ENCODE measurements at regions not wholly inside any gene's neighbourhood (a gene's known extent, or its start where the extent isn't known, plus 50 kb on each side); places are given as distances from the start of the nearest gene placed in this dataset.

DNA sequence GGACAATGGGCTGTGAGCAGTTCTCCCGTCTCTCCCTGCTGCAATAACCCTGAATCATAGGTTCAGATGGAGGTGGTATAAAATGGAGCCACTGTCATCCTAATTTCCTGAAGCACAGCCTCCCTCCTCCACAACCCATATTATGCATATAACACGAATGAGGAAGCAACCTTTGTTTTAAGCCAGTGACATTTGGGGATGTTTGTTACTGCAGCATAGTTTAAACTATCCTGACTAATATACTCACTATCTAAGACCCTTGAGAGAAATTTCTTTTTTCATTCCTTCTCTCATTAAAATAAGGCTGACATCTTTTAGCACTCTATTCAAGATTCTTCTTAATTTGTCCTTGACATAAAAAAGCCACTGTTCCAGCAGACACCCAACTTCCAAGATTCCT is 413.4 kb downstream of the SOX9 start:
- DNase-seq = no peak

DNA sequence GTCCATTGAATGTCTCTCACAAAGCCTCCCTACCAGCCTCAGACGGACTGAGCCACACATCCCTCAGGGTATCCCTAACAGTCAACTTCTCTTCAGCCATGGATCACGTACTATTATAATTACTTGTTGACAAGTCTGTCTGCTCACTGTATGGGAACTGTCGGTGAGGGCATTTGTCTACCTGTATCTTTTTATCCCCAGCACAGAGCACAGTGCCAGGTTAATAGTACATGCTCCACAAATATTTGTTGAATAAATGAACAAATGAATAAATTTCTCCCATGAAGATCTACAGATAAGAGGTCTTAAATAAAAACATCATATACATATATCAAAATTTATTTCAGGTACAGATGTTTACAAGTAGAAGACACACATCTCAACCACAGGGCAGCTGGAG is 414.0 kb downstream of the SOX9 start:
- no peak for DNase-seq

GRCh38 chr17:72535346-72535745 is 414.5 kb downstream of the SOX9 start:
- DNase-seq = no peak

DNA sequence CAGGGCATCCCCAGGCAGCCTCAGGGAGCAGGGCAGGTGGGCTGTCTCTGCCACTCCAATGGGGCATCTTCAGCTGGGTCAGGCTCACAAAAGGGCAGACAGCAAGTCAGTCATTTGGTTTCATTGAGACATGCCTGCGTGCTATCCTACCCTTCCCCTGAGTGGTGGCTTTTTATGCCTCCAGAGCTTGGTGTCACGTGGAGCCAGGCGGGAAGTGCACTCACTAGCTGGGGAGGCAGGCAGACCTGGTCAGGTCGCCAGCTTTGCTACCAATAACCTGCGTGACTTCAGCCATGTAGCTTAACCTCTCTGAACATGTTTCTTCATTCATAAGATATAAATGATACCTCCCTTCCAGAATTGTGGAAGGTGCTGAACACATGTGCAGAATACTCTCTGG is 415.0 kb downstream of the SOX9 start:
- no peak for DNase-seq

DNA sequence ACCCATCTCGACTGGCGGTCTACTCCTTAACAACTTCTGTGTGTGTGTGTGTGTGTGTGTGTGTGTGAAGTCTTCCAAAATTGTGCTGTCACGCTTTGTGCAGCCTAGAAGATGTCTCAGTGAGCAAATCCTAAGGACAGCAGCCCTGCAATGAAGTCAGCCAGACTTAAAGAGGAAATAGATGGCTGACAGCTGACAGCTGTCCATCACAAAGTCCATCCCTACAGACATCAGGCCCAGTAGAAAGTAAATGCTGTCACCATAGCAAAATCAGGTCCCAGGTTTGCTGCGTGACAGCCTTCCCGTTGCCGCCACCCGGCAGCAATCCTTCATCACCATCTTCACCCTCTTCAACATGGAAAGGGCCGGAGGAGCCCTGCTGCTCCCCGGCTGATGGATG is 416.0 kb downstream of the SOX9 start:
- no peak for DNase-seq

DNA sequence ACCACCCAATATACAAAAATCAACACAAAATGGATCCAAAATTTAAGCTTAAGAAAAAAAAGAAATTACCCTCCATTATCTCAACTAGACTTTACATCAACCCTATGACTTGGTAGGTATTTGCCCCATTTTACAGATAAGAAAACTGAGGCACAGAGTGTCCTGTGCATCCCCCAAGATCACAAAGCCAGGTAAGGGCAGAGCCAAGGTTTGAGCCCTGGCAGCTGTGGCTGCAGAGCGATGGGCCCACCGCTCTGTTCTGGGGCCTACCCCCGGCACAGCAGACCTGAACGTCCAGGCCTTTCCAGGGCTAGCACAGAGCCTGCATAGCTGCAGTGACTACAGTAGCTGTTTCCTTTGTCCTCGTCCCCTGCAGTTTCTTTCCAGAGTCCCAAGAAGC is 417.6 kb downstream of the SOX9 start:
- no peak for DNase-seq

DNA sequence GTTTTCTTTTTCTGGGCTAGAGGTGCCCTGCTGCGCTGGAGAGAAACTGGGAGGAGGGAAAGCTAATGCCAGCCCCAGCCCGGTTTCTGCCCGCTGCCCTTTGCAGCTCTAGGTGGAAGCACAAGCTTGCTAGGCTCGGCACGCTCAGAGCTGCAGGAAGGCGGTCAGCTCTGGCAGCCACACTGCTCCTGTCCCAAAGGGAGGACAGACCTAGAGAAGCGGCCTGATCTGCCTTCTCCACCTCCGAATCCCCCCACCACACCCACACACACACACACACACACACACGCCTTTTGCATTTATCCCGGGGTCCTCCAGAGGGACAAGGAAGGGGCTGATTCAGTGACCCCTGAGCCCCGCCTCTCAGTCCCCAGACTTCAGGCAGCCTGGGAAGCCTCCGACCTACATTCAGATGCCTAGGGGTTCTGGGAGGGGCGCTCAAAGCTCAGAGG is 418.1 kb downstream of the SOX9 start:
- DNase-seq = no peak

GRCh38 chr17:72539981-72540897 is 419.4 kb downstream of the SOX9 start:
- peak; percentile 67 to 75 for DNase-seq

DNA sequence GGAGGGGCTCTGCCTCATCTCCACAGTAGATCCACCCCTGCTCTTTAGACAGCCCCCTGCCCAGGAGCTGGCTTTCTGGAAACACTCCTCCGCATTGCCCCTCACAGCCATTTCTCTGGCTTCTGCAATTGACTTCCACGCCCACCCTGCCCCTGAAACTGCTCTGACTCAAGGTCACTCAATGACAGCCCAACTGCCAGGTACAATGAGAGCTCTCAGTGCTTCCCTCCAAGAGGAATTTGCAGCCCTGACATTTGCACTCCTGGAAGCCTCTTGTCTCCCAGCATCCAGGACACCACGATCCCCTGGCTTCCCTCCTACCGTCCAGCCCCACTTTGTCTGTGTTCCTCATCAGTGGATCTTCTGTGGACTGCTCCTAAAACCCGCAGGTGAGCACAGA is 421.5 kb downstream of the SOX9 start:
- no peak for DNase-seq

- no peak for DNase-seq
Measured at GRCh38 chr17:72545766-72546165, 424.9 kb downstream of the SOX9 start.

DNA sequence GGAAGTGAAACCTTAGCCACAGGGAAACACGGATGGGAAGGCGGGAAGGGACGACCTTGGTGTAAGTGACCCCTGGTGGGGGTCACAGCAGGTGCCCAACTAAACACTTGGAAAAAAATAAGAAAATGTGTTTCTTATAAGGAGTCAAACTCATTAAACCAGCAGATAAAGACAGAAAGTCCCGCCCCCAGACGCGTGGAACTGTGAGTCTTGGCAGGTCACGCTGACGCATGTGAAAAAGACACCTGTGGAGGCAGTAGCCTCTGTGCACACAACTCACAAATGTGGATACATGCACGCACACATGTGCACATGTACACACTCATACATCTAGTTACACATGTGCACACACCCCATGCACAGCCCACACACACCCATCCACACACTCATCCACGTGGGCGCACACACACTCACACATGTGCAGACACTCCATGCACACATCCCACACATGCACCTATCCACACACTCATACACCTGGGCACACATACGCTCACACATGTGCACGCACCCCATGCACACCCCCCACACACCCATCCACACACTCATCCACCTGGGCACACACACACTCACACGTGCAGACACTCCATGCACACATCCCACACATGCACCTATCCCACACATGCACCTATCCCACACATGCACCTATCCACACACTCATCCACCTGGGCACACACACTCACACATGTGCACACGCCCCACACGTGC is 432.4 kb downstream of the SOX9 start:
- no peak for DNase-seq

GRCh38 chr17:72554508-72554907 is 433.7 kb downstream of the SOX9 start:
- no peak for DNase-seq

DNA sequence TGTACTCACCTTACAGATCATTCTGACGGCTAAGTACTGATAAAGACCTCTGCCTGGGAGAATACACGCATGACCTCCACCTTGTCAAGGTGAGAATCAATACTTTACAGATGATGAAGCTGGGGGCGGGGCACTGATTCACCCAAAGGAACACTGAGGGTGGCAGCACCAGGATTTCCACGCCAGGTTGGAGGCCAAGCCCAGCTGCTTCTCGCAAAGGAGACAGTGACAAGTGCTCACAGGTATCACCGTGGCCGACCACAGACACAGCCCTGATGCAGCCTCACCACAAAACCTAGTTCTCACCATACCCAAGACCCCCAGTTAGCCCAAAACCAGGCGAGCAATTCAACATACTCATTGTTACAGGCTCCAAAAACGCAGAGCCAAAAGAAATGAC is 434.2 kb downstream of the SOX9 start:
- DNase-seq = no peak

DNA sequence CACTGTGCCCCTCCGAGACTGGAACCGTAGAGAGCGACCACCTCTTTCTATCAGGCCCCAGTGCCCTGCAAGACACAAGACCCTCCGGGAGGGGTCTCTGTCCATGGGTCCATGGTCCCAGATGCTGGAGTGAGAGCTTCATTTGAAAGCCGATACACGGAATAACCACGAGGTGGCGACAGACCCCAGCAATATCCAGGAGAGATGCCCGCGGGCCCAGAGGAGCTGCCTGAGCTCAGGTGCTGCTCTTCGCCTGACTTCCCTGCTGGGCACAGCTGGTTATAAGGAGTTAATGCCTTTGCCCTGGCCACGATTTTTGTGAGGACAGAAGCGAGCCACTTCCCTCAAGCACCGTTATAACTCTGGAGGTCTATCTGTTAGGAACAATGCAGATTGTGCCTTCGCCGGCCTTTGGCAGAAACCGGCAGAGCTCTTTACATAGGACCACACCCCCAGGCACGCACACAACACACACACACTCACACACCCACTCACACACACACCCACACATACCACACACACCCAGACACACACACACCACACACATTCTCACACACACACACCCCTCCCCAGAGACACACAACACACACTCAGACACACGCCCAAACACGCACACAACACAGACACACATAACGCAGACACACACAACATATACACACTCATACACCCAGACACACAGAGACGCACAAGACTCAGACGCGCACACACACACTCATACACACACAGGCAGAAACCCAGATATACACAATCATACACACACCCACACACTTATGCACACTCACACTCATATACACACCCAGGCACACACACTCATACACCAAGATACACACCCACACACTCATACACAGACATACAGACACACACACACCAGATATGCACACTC is 436.4 kb downstream of the SOX9 start:
- DNase-seq = peak; percentile 69 to 72

DNA sequence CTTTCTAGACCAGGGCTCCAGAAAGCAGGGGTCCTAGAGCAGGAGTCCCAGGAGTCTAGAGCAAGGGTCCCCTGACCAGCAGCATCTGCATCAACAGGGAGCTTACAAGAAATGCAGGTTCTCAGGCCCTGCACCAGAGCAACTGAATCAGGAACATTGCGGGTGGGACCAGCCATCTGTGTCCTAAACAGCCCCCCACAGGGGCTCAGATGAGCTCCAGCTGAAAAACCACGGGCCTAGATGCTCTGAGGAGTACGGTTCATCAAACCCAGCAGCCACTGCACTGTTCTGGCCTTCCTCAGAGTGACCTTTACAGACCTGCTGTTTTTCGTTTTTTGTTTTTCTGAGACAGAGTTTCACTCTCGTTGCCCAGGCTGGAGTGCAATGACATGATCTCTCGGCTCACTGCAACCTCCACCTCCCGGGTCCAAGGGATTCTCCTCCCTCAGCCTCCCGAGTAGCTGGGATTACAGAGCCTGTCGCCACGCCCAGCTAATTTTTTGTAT is 438.2 kb downstream of the SOX9 start:
- no peak for DNase-seq

DNA sequence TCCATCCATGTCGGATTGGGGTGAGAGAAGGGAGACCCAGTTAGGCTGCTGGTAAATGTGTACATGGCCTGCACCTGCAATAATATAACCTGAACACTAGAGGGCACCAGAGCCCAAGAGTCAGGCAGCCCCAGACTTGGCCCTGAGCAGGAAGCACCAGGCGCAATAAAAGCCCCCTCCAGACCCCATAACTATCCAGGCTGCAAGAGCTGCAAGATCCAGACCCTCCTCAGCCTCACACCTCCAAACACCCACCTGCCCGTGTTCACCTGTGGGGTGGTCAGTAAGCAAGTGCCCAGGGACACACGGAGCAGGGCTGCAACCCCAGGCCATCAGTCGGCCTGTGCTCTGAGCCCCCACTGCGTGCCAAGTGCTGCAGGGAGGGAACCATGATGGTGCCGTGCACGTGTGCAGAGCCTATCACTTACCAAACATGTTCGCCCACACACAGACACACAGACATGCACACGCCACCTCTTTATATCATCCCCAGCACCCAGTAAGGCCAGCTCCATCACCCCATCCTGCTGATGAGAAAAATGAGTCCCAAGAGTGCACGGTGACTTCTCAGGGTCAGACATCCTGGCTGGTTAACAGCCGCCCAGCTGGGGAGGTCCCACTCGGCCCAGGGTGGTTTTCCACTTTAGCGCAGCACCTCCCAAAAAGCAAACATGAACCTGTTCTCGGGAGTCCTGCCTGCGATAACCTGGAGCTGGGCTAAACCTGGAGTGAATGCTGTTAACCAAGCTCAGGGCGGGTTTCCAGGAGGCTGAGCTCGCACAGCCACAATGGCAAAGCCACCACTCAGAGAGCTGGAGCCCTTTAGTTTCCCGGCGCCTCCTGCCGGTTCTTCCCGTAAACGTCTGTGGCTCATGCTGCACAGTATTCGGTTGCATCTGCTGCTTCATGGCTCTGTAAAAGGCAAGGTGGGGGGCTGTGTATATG is 439.8 kb downstream of the SOX9 start:
- peak; percentile 29 to 42 for DNase-seq

- no peak for DNase-seq
Measured at GRCh38 chr17:72561266-72561665, 440.4 kb downstream of the SOX9 start.

DNA sequence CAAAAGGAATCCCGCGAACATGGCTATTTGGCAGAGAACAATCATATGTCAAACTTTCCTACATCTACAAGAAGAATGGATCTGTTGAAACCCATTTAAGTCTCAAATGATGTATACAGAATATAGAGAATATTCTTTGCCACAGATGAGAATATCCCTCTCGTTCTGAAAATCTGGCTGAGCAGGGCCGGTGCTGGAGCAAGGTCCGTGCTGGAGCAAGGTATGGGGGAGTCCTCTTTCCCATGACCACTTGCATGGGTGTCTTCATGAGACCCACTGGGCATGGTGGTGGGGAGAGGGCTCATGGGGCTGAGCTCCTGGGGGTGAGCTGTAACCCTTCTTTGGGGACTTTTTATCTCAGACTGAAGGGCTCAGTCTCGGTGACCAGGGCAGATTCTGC is 440.9 kb downstream of the SOX9 start:
- DNase-seq = no peak

DNA sequence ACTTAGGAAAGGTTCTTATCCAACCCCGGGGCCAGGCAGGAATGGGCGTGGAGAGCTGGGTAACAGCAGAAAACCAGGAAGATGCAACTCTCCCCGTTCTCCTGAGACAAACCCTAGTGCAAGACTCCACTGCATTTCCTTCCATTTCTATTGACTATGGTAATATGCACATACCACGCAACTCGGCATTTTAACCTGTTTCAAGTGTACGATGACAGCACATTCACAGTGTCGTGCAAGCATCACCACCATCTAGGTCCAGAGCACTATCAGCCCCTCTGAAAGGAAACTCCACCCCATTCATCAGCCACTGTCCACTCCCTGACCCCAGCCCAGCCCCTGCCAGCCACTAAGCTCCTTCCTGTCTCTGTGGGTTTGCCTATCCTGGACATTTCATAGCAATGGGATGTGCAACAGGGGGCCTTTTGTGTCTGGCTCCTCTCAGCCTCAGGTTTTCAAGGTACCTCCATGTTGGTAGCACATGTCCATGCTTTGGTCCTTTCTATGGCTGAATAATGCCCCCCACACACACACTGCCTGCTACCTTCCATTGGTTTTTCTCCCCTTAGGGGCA is 441.9 kb downstream of the SOX9 start:
- no peak for DNase-seq

GRCh38 chr17:72563952-72564351 is 443.1 kb downstream of the SOX9 start:
- DNase-seq = no peak

GRCh38 chr17:72565006-72565405 is 444.2 kb downstream of the SOX9 start:
- DNase-seq = no peak

Measured in stimulated activated CD4-positive, alpha-beta T cell treated with anti-CD3 and anti-CD28 coated beads, Interleukin-2, amount 100 ng/mL, for 24 hours (primary cell).